H9 (cell line): ENCODE measurements at regions not wholly inside any gene's neighbourhood (a gene's known extent, or its start where the extent isn't known, plus 50 kb on each side); places are given as distances from the start of the nearest gene placed in this dataset.

Experiments used
- DNase-seq: peaks from one replicate; pipeline ENCODE4 v3.0.0-alpha.2; 2017
- H2AFZ ChIP-seq: one replicate; pipeline ENCODE4 v1.6.1; 2013; ENCODE audit warnings: mild to moderate bottlenecking, low read length, control low read depth, moderate library complexity
- H2AK5ac ChIP-seq: 2 replicates; pipeline ENCODE4 v1.6.1; 2013; ENCODE audit warnings: low read length, control low read depth, mixed read lengths; ENCODE audit not compliant: insufficient read length
- H2BK120ac ChIP-seq: one replicate; pipeline ENCODE4 v1.6.1; 2013; ENCODE audit warnings: low read depth, mild to moderate bottlenecking, low read length, control low read depth, inconsistent platforms; ENCODE audit not compliant: poor library complexity, severe bottlenecking
- H2BK12ac ChIP-seq: 2 replicates; pipeline ENCODE4 v1.6.1; 2013; ENCODE audit warnings: low read length, control low read depth, mixed read lengths, low read depth; ENCODE audit not compliant: insufficient read length
- H2BK15ac ChIP-seq: 2 replicates; pipeline ENCODE4 v1.6.1; 2013; ENCODE audit warnings: low read depth, low read length, control low read depth
- H2BK20ac ChIP-seq: one replicate; pipeline ENCODE4 v1.6.1; 2013; ENCODE audit warnings: low read depth, mild to moderate bottlenecking, low read length, control low read depth, inconsistent platforms; ENCODE audit not compliant: poor library complexity, severe bottlenecking
- H2BK5ac ChIP-seq: 2 replicates; pipeline ENCODE4 v1.6.1; 2013; ENCODE audit warnings: low read length, control low read depth, mixed read lengths; ENCODE audit not compliant: insufficient read length
- H3K14ac ChIP-seq: 2 replicates; pipeline ENCODE4 v1.6.1; 2013; ENCODE audit warnings: low read length, control low read depth; ENCODE audit not compliant: insufficient read depth
- H3K18ac ChIP-seq: 2 replicates; pipeline ENCODE4 v1.6.1; 2013; ENCODE audit warnings: low read depth, mild to moderate bottlenecking, mixed read lengths, low read length, control low read depth; ENCODE audit not compliant: insufficient read length
- H3K23ac ChIP-seq: 2 replicates; pipeline ENCODE4 v1.6.1; 2013; ENCODE audit warnings: low read length, control low read depth, mixed read lengths, low read depth; ENCODE audit not compliant: insufficient read length
- H3K23me2 ChIP-seq: 2 replicates; pipeline ENCODE4 v1.6.1; 2013; ENCODE audit warnings: low read depth, mild to moderate bottlenecking, mixed read lengths, low read length, control low read depth; ENCODE audit not compliant: insufficient read length, poor library complexity, severe bottlenecking
- H3K27ac ChIP-seq: 2 replicates; pipeline ENCODE4 v1.5.1; 2013; ENCODE audit warnings: low read length, control low read depth, mixed read lengths, low read depth; ENCODE audit not compliant: insufficient read length
- H3K27me3 ChIP-seq: 2 replicates; pipeline ENCODE4 v1.6.1; 2013; ENCODE audit warnings: low read length, control low read depth, inconsistent platforms; ENCODE audit not compliant: insufficient read depth
- H3K4ac ChIP-seq: 2 replicates; pipeline ENCODE4 v1.6.1; 2013; ENCODE audit warnings: low read depth, mild to moderate bottlenecking, control low read depth, inconsistent platforms, low read length, moderate library complexity
- H3K4me1 ChIP-seq: 2 replicates; pipeline ENCODE4 v1.6.1; 2013; ENCODE audit warnings: low read length, control low read depth, inconsistent platforms; ENCODE audit not compliant: insufficient read depth
- H3K4me2 ChIP-seq: 2 replicates; pipeline ENCODE4 v1.6.1; 2013; ENCODE audit warnings: low read length, control low read depth, mixed read lengths; ENCODE audit not compliant: insufficient read length, insufficient read depth
- H3K56ac ChIP-seq: 2 replicates; pipeline ENCODE4 v1.6.1; 2013; ENCODE audit warnings: low read depth, mild to moderate bottlenecking, mixed read lengths, low read length, control low read depth; ENCODE audit not compliant: insufficient read length
- H3K79me1 ChIP-seq: 2 replicates; pipeline ENCODE4 v1.6.1; 2013; ENCODE audit warnings: low read depth, mild to moderate bottlenecking, moderate library complexity, low read length, control low read depth, inconsistent platforms; ENCODE audit not compliant: insufficient read depth, poor library complexity, severe bottlenecking
- H3K79me2 ChIP-seq: 2 replicates; pipeline ENCODE4 v1.6.1; 2013; ENCODE audit warnings: low read length, control low read depth, inconsistent platforms; ENCODE audit not compliant: insufficient read depth
- H3K9ac ChIP-seq: 2 replicates; pipeline ENCODE4 v1.6.1; 2013; ENCODE audit warnings: low read length, control low read depth, mixed read lengths; ENCODE audit not compliant: insufficient read length; ENCODE audit errors: extremely low read depth
- H3K9me3 ChIP-seq: one replicate; pipeline ENCODE4 v1.6.1; 2013; ENCODE audit warnings: low read depth, low read length, inconsistent platforms; ENCODE audit not compliant: control insufficient read depth
- H3T11ph ChIP-seq: one replicate; pipeline ENCODE4 v1.6.1; 2013; ENCODE audit warnings: mild to moderate bottlenecking, low read length, control low read depth, inconsistent platforms
- H4K20me1 ChIP-seq: one replicate; pipeline ENCODE4 v1.6.1; 2013; ENCODE audit not compliant: control insufficient read depth, insufficient read length, insufficient read depth
- H4K5ac ChIP-seq: 2 replicates; pipeline ENCODE4 v1.6.1; 2013; ENCODE audit warnings: low read depth, mild to moderate bottlenecking, mixed read lengths, low read length, control low read depth; ENCODE audit not compliant: insufficient read length
- H4K8ac ChIP-seq: replicated peaks from 2 replicates; pipeline ENCODE4 v1.6.1; 2013; ENCODE audit warnings: low read length, control low read depth, mixed read lengths, low read depth; ENCODE audit not compliant: insufficient read length
- H4K91ac ChIP-seq: 2 replicates; pipeline ENCODE4 v1.6.1; 2013; ENCODE audit warnings: low read depth, mild to moderate bottlenecking, moderate library complexity, mixed read lengths, low read length, control low read depth; ENCODE audit not compliant: insufficient read length
- H3K27ac Mint-ChIP-seq, 3 experiments: 2 replicates in 2 of 3; 3 replicates in 1 of 3; pipeline ENCODE4 v1.8.0; 2020 to 2021; ENCODE audit warnings: mixed read lengths in 3 of 3, mild to moderate bottlenecking in 1 of 3, moderate library complexity in 1 of 3
- H3K27me3 Mint-ChIP-seq: 2 replicates; pipeline ENCODE4 v1.8.0; 2021; ENCODE audit warnings: low read depth, mild to moderate bottlenecking, moderate library complexity, mixed read lengths
- H3K36me3 Mint-ChIP-seq, 3 experiments: 2 replicates in 2 of 3; 3 replicates in 1 of 3; pipeline ENCODE4 v1.8.0; 2020 to 2021; ENCODE audit warnings: low read depth in 3 of 3, mixed read lengths in 3 of 3; ENCODE audit not compliant: insufficient read depth in 1 of 3
- H3K4me1 Mint-ChIP-seq, 2 experiments: 2 replicates each; pipeline ENCODE4 v1.8.0; 2020; ENCODE audit warnings: mixed read lengths in 2 of 2
- H3K4me3 Mint-ChIP-seq, 2 experiments: 2 replicates in 1 of 2; 3 replicates in 1 of 2; pipeline ENCODE4 v1.8.0; 2020 to 2021; ENCODE audit warnings: mild to moderate bottlenecking in 2 of 2, mixed read lengths in 2 of 2, moderate library complexity in 1 of 2
- H3K9me3 Mint-ChIP-seq, 2 experiments: 2 replicates in 1 of 2; 3 replicates in 1 of 2; pipeline ENCODE4 v1.8.0; 2020; ENCODE audit warnings: mild to moderate bottlenecking in 2 of 2, mixed read lengths in 2 of 2, moderate library complexity in 1 of 2
- CTCF ChIP-seq: fragments of 200-600 bp; sonication (generic); conservative IDR thresholded peaks from 3 replicates; pipeline ENCODE4 v1.8.0; 2021; ENCODE audit warnings: antibody characterized with exemption, mild to moderate bottlenecking
- WGBS: extraction: QIAGEN DNeasy Blood & Tissue Kit; methylation state at CpG from one replicate; pipeline ENCODE4 v1.1.7; 2013; ENCODE audit warnings: missing lambda C conversion rate, low lambda C conversion rate, mixed read lengths; ENCODE audit not compliant: insufficient read length; ENCODE audit errors: extremely low coverage; 5-methylcytosine and 5-hydroxymethylcytosine counted together

DNA sequence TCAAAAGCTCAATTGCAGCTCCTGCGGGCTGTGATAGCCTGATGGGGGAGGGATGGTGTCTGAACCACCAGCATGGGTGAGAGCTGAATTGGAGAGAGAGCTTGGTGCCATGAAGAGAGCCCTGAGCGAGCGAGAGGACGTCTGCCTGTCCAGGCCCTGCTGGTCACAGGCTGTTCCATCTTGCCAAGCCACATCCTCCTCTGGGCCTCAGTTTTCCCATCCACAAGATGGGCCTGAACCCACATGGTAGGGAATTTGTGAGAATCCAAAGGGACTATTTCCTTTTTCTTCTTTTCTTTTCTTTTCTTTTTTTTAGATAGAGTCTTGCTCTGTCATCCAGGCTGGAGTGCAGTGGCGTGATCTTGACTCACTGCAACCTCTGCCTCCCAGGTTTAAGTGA, 276.4 kb downstream of the VRK1 start:
- Mint-ChIP-seq H3K27me3 (no peaks in the 10 kb centered on the region; the same call in 1 of the 2 replicates), H3K27ac (no peak overlapping the region), H3K4me3 (no peak overlapping the region), H3K36me3 (peaks cover 0 to 8% (median 0%) of the 10 kb centered on the region in 3 experiments; a peak in 2 of 7 replicates), H3K9me3 (no peaks in the 10 kb centered on the region; a peak in 1 of 5 replicates), H3K4me1 (peaks cover 15 to 19% of the 10 kb centered on the region in 2 experiments)
- no peaks in the 10 kb centered on the region for H3K79me2 ChIP-seq
- H3K27ac ChIP-seq = no peak overlapping the region
- no peak for TF ChIP-seq CTCF
- H4K5ac ChIP-seq = no peak overlapping the region
- no peaks in the 10 kb centered on the region for H3K4me1 ChIP-seq
- WGBS = no CpG with 5 or more reads among the region's 5 CpGs
- H2BK5ac ChIP-seq = no peak overlapping the region
- H3T11ph ChIP-seq = no peak overlapping the region
- no peak overlapping the region for H4K91ac ChIP-seq
- no peaks in the 10 kb centered on the region for H3K23me2 ChIP-seq
- H2AFZ ChIP-seq = no peak overlapping the region
- H3K23ac ChIP-seq = no peak overlapping the region
- no peak overlapping the region for H2BK12ac ChIP-seq
- H3K4me2 ChIP-seq = no peak overlapping the region
- no peak overlapping the region for H3K9ac ChIP-seq
- no peak overlapping the region for H2BK20ac ChIP-seq
- no peaks in the 10 kb centered on the region for H3K79me1 ChIP-seq
- no peak overlapping the region for H2BK15ac ChIP-seq
- no peaks in the 10 kb centered on the region for H3K9me3 ChIP-seq
- no peak overlapping the region for H3K4ac ChIP-seq
- H3K14ac ChIP-seq = no peak overlapping the region
- H4K20me1 ChIP-seq = no peaks in the 10 kb centered on the region
- no peak overlapping the region for H2BK120ac ChIP-seq
- H3K27me3 ChIP-seq = no peaks in the 10 kb centered on the region
- no peak overlapping the region for H3K56ac ChIP-seq
- DNase-seq = no peak
- H4K8ac ChIP-seq = no peak overlapping the region
- H3K18ac ChIP-seq = no peak overlapping the region
- H2AK5ac ChIP-seq = no peak overlapping the region
